Right atrium auricular region (tissue), 2 donors: ENCODE measurements at regions not wholly inside any gene's neighbourhood (a gene's known extent, or its start where the extent isn't known, plus 50 kb on each side); places are given as distances from the start of the nearest gene placed in this dataset.

Experiments
- DNase-seq: peaks from one replicate; pipeline ENCODE4 v3.0.0-alpha.2; 2019; ENCODE audit warnings: low spot score
- H3K27ac ChIP-seq, 2 donors: fragments of 200-600 bp; sonication (generic); 1 replicate in 1 of 2; 2 replicates in 1 of 2; pipeline ENCODE4 v1.5.1; 2016 to 2019
- H3K27me3 ChIP-seq, 2 donors: fragments of 200-600 bp; sonication (generic); one replicate each; pipeline versions ENCODE4 v1.5.1 to v1.6.0; 2017 to 2019
- H3K36me3 ChIP-seq: fragments of 200-600 bp; sonication (generic); one replicate; pipeline ENCODE4 v1.5.1; 2016
- H3K4me1 ChIP-seq, 2 donors: fragments of 200-600 bp; sonication (generic); one replicate each; pipeline versions ENCODE4 v1.5.1 to v1.6.0; 2017 to 2019
- H3K4me3 ChIP-seq, 2 donors: fragments of 200-600 bp; sonication (generic); 1 replicate in 1 of 2; 2 replicates in 1 of 2; pipeline ENCODE4 v1.5.1; 2017 to 2019; ENCODE audit warnings: mild to moderate bottlenecking in 1 of 2, moderate library complexity in 1 of 2
- H3K9me3 ChIP-seq, 2 donors: fragments of 200-600 bp; sonication (generic); one replicate each; pipeline ENCODE4 v1.5.1; 2019
- CTCF ChIP-seq, 2 donors: fragments of 200-600 bp; sonication (generic); IDR thresholded peaks; one replicate each; pipeline ENCODE4 v1.5.1; 2019; ENCODE audit warnings: antibody characterized with exemption in 2 of 2

DNA sequence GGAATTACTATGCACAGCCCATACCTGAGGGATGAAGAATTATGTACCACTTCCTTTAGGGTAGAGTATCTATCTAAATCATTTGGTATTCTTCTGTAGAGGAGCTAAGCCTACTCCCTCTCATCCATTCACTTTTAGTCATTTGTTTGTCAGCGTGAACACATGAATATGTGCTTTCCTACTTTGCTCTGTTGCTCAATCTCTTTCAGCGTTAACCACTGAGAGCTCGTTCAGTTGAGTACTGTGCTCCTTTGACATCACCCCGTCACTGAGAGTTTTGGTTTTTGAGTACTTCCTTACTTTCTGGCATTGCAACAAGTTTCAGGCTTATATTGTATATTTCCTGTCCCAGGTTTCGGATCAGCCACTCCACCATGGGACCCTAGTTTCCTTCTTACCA is 700.6 kb downstream of the NLGN4X start:
- no peaks in the 10 kb centered on the region for H3K4me1 ChIP-seq

GRCh38 chrX:5526191-5526590 is 702.5 kb downstream of the NLGN4X start:
- Histone ChIP-seq H3K27ac (no peak overlapping the region), H3K27me3 (no peaks in the 10 kb centered on the region), H3K9me3 (no peaks in the 10 kb centered on the region), H3K36me3 (no peaks in the 10 kb centered on the region), H3K4me1 (no peaks in the 10 kb centered on the region), H3K4me3 (no peak overlapping the region)
- DNase-seq = no peak
- TF ChIP-seq CTCF (IDR thresholded peaks at IDR 0.05) = no peak

More for the DNA sequence above, 700.6 kb downstream of the NLGN4X start:
- Histone ChIP-seq H3K36me3 (no peaks in the 10 kb centered on the region), H3K4me3 (no peak overlapping the region), H3K9me3 (no peaks in the 10 kb centered on the region), H3K27ac (no peak overlapping the region), H3K27me3 (no peaks in the 10 kb centered on the region)
- DNase-seq = no peak
- no peak for TF ChIP-seq CTCF (IDR thresholded peaks at IDR 0.05)

GRCh38 chrX:5490786-5491563 is 737.7 kb downstream of the NLGN4X start:
- H3K27ac ChIP-seq = no peak overlapping the region
- H3K36me3 ChIP-seq = no peaks in the 10 kb centered on the region
- H3K4me1 ChIP-seq = no peaks in the 10 kb centered on the region
- no peak for TF ChIP-seq CTCF (IDR thresholded peaks at IDR 0.05)
- no peaks in the 10 kb centered on the region for H3K9me3 ChIP-seq
- DNase-seq = no peak
- no peak overlapping the region for H3K4me3 ChIP-seq
- no peaks in the 10 kb centered on the region for H3K27me3 ChIP-seq

- H3K27me3 ChIP-seq = no peaks in the 10 kb centered on the region
- no peak overlapping the region for H3K4me3 ChIP-seq
- no peak for DNase-seq
- no peaks in the 10 kb centered on the region for H3K36me3 ChIP-seq
- no peak overlapping the region for H3K27ac ChIP-seq
- peaks cover 0 to 17% of the 10 kb centered on the region in 2 donors for H3K9me3 ChIP-seq
- H3K4me1 ChIP-seq = no peaks in the 10 kb centered on the region
- no peak for TF ChIP-seq CTCF (IDR thresholded peaks at IDR 0.05)
These were observed 754.4 kb downstream of the NLGN4X start for GRCh38 chrX:5474282-5474681.

GRCh38 chrX:5458300-5458842 is 770.3 kb downstream of the NLGN4X start:
- Histone ChIP-seq H3K36me3 (no peaks in the 10 kb centered on the region), H3K4me1 (no peaks in the 10 kb centered on the region), H3K4me3 (no peak overlapping the region), H3K9me3 (no peaks in the 10 kb centered on the region), H3K27ac (no peak overlapping the region), H3K27me3 (no peaks in the 10 kb centered on the region)
- no peak for TF ChIP-seq CTCF (IDR thresholded peaks at IDR 0.05)
- no peak for DNase-seq
